ENCODE measurements at regions not wholly inside any gene's neighbourhood (a gene's known extent, or its start where the extent isn't known, plus 50 kb on each side); places are given as distances from the start of the nearest gene placed in this dataset.

- DNase-seq (ENCODE audit: low spot score) = no peak
Measured at GRCh38 chr16:17590711-17591654, 120.2 kb upstream of the XYLT1 start.

DNA sequence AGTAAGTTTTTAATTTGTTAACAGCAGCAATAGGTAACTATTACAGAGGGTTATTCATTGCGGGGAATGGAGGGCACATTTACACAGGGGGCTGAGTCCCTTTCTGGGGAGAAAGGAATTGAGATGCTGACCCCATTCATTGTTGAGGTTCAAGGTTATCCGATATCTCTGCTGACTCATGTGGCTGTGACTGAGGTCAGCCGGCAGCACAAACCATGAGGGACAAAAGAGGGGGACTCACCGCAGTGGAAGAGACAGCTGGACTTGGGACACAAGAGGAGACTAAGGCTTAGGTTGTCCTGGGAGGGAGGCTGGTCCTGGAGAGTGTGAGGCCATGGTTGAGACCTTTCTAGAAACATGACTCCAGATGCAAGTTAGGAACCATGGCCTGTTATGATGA lies 119.1 kb upstream of the XYLT1 start:
- DNase-seq (ENCODE audit: low spot score) = no peak

DNA sequence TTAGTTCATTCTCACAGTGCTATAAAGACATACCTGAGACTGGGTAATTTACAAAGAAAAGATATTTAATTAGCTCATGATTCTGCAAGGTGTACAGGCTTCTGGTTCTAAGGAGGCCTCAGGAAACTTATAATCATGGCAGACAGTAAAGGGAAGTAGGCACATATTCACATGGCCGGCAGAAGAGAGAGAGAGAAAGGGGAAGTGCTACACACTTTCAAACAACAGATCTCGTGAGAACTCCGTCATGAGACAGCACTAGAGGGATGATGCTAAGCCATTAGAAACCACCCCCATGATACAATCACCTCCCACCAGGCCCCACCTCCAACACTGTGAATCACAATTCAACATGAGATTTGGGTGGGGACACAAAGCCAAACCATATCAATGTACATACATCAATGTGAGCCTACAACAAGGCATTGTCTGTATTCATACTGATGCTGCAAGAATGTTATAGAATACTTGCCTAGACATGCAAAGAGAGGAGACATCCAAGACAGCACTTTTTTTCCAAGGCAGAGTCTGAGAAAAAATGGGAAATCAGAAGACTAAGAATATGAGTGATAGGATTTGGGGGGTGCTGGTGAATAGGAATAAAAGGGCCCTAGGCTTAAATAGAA lies 114.8 kb upstream of the XYLT1 start:
- DNase-seq (ENCODE audit: low spot score) = no peak

- DNase-seq (ENCODE audit: low spot score) = peak; percentile 87
Measured at GRCh38 chr16:17578981-17579874, 108.5 kb upstream of the XYLT1 start.

DNA sequence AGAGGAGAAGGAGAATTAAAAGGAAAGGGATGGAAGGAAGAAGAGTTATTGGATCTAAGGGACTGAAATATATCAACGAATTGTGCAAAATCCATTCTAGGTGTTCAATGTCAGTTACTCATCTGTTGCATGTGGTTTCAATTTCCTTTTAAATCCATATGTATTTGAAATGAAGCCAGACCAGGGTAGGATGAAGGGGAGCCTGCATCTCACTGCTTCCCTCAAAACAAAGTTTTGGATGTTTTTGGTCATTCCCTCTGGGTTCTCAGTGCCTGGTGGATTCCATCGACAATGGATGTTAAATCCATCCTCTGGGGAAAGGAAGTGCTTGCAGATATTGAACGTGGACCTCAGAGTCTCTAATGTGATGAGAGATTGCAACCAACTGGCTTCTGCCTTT lies 103.5 kb upstream of the XYLT1 start:
- no peak for DNase-seq (ENCODE audit: low spot score)

DNA sequence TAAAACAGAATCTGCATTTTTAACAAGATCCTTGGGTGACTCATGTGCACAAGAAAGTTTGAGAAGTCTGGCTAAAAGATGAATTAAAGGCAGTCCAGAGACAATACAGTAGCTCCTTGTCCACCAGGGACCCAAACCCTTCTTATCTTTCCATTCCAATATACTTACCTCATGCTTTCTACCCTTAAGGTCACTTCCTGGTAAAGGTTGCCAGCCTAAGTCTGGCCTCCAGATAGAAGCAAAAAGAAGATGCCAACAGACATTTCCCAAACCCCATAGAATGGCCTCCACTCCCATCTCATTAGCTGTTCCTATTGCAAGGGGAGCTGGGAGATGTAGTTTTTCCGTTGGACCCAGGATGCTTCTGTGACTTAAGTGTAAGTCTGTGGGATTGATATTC lies 101.4 kb upstream of the XYLT1 start:
- no peak for DNase-seq (ENCODE audit: low spot score)

- no peak for DNase-seq (ENCODE audit: low spot score)
Measured at GRCh38 chr16:17571499-17572093, 100.8 kb upstream of the XYLT1 start.

- no peak for DNase-seq (ENCODE audit: low spot score)
Measured at GRCh38 chr16:17568239-17568638, 97.5 kb upstream of the XYLT1 start.

GRCh38 chr16:17567455-17567854 lies 96.7 kb upstream of the XYLT1 start:
- DNase-seq (ENCODE audit: low spot score) = no peak

DNA sequence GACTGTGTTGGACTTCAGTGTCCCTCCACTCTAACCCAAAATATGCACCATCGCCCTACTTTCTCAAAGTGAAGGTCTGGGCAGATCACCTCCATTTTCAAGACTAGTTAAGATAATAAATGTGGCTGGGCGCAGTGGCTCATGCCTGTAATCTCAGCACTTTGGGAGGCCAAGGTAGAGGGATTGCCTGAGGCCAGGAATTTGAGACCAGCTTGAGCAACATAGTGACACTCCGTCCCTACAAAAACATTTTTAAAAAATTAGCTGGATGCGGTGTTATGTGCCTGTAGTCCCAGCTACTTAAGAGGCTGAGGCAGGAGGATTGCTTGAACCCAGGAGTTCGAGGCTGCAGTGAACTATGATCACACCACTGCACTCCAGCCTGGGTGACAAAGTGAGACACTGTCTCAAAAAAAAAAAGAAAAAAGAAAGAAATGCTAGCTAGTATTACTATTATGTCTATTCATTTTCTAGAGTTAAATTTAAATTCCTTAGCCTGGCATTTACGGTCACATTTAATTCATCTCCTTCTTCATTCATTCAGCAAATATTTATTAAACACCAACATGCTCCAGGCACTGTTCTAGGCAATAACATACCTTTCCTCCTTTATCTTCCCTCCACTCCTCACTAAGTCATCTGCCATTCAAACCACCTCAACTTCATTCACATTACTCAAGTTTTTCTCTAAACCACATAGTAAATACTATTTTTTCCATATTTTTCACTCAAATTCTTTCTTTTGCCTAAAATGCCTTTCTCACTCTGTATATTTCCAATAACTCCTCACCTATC lies 96.1 kb upstream of the XYLT1 start:
- no peak for DNase-seq (ENCODE audit: low spot score)

DNA sequence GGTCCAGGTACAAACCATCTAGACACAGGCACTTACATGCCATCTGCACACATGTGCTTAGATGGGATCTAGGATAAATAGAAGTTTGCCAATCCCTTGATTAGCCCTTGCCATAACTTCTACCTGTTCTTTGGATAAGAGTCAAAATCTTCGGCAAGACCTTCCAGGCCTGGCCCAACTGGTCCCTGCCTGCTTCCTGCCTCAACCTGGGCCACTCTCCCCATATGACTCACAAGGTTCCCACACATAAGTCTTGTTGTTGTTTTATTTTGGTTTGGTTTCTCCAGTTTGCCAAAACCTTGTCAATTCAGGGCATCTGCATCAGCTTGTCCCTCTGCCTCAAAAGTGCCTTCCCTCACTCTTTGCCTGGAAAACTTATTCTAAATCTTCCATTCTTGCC lies 95.3 kb upstream of the XYLT1 start:
- no peak for DNase-seq (ENCODE audit: low spot score)

- DNase-seq (ENCODE audit: low spot score) = no peak
Measured at GRCh38 chr16:17565605-17566004, 94.8 kb upstream of the XYLT1 start.

DNA sequence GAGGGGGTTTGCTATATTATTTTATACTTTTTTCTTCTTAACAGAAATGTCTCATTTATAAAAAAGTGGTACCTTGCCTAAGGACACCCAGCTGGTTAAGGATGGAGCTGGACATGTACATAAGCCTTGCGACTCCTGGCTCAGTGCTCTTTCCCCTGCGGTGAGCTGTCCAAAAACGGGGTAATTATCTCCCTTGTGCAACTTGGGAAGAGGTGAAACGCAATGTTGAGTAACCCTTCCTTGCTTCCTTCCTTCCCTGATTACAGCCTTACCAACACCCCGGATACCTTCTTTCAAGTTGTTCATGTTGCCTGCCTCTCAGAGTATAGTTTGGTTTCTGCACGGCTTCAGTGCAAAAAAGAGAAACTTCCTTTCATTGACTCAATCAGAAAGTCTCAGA lies 94.1 kb upstream of the XYLT1 start:
- DNase-seq (ENCODE audit: low spot score) = no peak

GRCh38 chr16:17563323-17564091 lies 92.7 kb upstream of the XYLT1 start:
- DNase-seq (ENCODE audit: low spot score) = no peak

GRCh38 chr16:17561056-17561455 lies 90.3 kb upstream of the XYLT1 start:
- no peak for DNase-seq (ENCODE audit: low spot score)

DNA sequence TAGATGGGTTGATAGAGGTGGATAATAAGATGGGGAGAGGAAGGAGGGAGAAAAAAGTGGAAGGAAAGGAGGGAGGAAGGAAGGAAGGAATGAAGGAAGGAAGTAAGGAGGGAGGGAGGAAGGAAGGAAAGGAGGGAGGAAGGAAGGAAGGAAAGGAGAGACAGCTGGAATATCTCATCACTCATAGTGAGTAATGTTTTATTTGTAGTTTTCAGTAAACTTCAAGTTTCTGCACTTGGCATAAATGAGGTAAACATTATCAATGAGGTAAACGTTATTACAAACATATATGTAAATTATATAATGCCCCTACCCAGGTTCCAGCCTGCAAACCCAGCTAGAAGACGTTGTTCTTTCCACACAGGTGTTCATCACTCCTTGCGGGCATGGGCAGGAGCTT lies 89.8 kb upstream of the XYLT1 start:
- no peak for DNase-seq (ENCODE audit: low spot score)

DNA sequence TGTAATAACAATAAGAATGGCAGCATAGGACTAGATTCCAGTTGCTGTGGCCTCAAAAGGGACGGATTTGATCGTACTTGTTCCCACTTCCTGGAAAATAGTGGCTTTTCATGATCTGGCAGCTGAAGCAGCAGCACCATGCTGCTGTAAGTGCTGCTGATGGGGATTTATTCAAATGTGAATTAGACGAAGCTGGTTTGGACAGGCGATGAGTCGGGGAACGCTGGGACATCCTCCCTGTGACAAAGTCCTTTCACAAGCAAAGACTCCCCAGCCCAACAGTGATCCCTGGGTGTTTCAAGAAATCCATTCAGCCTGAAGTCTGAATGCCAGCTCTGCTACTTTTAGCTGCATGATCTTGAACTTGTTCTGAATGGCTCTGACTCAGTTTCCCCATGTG lies 88.6 kb upstream of the XYLT1 start:
- DNase-seq (ENCODE audit: low spot score) = no peak

GRCh38 chr16:17557949-17558348 lies 87.2 kb upstream of the XYLT1 start:
- DNase-seq (ENCODE audit: low spot score) = no peak

DNA sequence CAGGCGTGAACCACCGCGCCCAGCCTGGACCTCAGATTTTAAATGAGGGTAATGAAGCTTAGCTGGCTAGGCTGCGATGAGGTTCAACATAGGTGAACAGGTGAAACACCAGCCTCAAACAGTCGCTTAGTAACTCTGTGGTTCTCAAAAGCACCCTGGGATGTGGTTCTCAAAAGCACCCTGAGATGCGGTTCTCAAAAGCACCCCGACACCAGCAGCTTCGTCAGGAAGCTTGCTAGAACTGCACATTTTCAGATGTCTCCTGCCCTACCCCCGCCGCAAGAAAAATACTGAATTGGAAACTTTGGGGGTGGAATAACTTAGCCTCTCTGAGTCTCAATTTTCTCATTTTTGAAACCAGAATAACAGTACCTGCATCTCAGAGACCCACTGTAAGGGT lies 86.7 kb upstream of the XYLT1 start:
- DNase-seq (ENCODE audit: low spot score) = no peak

DNA sequence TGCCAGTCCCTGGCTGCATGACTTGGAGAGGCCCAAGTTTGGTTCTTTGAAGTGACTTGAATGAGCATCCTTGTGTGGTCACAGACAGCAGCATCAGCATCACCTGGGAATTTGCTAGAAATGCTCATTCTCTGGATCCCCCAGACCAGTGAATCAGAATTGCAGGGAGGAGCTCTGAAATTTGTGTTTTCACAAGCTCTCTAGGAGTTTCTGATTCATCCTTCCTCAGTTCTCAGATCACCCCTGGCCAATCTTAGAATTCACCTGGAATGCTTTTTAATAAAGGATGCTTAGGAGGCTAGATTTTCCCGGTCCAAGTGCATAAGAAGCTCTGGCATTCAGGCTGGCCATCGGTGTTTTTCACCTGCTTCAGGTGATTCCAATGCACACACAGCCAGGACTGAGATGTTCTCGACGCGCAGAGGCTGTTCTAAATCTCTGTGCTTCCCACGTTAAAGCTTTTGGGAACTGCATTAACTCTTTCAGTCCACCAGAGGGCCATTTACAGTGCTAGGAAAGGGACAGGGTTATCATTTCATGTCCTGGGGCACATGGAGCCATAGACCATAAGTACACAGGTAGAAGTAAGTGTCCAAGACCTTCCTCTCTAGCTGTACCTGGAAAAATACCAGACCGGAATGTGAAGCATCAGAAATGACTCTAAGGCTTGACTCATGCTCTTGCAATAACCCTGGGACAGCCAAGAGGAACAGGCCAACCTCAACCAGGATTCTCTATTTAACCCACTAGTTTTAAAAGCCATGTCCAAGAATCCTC lies 85.7 kb upstream of the XYLT1 start:
- DNase-seq (ENCODE audit: low spot score) = peak; percentile 52

Data from AG08395 (cell line).